ENCODE measurements at regions not wholly inside any gene's neighbourhood (a gene's known extent, or its start where the extent isn't known, plus 50 kb on each side); places are given as distances from the start of the nearest gene placed in this dataset.

- Mint-ChIP-seq H3K4me3 (no peak overlapping the region), H3K27me3 (ENCODE audit: low read depth) (no peaks in the 10 kb centered on the region), H3K27ac (no peak overlapping the region), H3K36me3 (no peaks in the 10 kb centered on the region), H3K4me1 (peaks cover 56% of the 10 kb centered on the region), H3K9me3 (no peaks in the 10 kb centered on the region)
- ATAC-seq (no peak), DNase-seq (ENCODE audit: low spot score) (no peak)
- ChIA-PET POLR2A (interaction anchor here (0.5 kb wide), 1 partner anchor 199 kb away, joined by 3 read pairs; no protein-coding TSS in a partner anchor), CTCF (interaction anchor here (1.4 kb wide), 1 partner anchor 49 kb away, joined by 3 read pairs; no protein-coding TSS in a partner anchor)
- TF ChIP-seq FOXJ3 (CRISPR knock-in tag; IDR thresholded peaks at IDR 0.05; ENCODE audit: borderline replicate concordance) (no peak), ZBTB21 (CRISPR knock-in tag; IDR thresholded peaks at IDR 0.05; ENCODE audit: borderline replicate concordance) (no peak), ZNF671 (CRISPR knock-in tag; IDR thresholded peaks at IDR 0.05) (no peak), ZSCAN18 (CRISPR knock-in tag; IDR thresholded peaks at IDR 0.05) (no peak), CBFB (CRISPR knock-in tag; IDR thresholded peaks at IDR 0.05; ENCODE audit: low read depth) (no peak), EMX1 (CRISPR knock-in tag; IDR thresholded peaks at IDR 0.05) (no peak), ZNF396 (CRISPR knock-in tag; IDR thresholded peaks at IDR 0.05; ENCODE audit: borderline replicate concordance) (no peak), ZNF317 (CRISPR knock-in tag; IDR thresholded peaks at IDR 0.05; ENCODE audit: borderline replicate concordance, low read depth) (no peak), MAX (CRISPR knock-in tag; IDR thresholded peaks at IDR 0.05) (no peak), JAZF1 (CRISPR knock-in tag; IDR thresholded peaks at IDR 0.05) (no peak)
- TF ChIP-seq, protein P1, sequence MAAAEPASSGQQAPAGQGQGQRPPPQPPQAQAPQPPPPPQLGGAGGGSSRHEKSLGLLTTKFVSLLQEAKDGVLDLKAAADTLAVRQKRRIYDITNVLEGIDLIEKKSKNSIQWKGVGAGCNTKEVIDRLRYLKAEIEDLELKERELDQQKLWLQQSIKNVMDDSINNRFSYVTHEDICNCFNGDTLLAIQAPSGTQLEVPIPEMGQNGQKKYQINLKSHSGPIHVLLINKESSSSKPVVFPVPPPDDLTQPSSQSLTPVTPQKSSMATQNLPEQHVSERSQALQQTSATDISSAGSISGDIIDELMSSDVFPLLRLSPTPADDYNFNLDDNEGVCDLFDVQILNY (CRISPR knock-in tag; IDR thresholded peaks at IDR 0.05): no peak
- TF ChIP-seq, protein P2, sequence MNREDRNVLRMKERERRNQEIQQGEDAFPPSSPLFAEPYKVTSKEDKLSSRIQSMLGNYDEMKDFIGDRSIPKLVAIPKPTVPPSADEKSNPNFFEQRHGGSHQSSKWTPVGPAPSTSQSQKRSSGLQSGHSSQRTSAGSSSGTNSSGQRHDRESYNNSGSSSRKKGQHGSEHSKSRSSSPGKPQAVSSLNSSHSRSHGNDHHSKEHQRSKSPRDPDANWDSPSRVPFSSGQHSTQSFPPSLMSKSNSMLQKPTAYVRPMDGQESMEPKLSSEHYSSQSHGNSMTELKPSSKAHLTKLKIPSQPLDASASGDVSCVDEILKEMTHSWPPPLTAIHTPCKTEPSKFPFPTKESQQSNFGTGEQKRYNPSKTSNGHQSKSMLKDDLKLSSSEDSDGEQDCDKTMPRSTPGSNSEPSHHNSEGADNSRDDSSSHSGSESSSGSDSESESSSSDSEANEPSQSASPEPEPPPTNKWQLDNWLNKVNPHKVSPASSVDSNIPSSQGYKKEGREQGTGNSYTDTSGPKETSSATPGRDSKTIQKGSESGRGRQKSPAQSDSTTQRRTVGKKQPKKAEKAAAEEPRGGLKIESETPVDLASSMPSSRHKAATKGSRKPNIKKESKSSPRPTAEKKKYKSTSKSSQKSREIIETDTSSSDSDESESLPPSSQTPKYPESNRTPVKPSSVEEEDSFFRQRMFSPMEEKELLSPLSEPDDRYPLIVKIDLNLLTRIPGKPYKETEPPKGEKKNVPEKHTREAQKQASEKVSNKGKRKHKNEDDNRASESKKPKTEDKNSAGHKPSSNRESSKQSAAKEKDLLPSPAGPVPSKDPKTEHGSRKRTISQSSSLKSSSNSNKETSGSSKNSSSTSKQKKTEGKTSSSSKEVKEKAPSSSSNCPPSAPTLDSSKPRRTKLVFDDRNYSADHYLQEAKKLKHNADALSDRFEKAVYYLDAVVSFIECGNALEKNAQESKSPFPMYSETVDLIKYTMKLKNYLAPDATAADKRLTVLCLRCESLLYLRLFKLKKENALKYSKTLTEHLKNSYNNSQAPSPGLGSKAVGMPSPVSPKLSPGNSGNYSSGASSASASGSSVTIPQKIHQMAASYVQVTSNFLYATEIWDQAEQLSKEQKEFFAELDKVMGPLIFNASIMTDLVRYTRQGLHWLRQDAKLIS (CRISPR knock-in tag; IDR thresholded peaks at IDR 0.05; ENCODE audit: borderline replicate concordance): no peak
- TF ChIP-seq, protein P3, sequence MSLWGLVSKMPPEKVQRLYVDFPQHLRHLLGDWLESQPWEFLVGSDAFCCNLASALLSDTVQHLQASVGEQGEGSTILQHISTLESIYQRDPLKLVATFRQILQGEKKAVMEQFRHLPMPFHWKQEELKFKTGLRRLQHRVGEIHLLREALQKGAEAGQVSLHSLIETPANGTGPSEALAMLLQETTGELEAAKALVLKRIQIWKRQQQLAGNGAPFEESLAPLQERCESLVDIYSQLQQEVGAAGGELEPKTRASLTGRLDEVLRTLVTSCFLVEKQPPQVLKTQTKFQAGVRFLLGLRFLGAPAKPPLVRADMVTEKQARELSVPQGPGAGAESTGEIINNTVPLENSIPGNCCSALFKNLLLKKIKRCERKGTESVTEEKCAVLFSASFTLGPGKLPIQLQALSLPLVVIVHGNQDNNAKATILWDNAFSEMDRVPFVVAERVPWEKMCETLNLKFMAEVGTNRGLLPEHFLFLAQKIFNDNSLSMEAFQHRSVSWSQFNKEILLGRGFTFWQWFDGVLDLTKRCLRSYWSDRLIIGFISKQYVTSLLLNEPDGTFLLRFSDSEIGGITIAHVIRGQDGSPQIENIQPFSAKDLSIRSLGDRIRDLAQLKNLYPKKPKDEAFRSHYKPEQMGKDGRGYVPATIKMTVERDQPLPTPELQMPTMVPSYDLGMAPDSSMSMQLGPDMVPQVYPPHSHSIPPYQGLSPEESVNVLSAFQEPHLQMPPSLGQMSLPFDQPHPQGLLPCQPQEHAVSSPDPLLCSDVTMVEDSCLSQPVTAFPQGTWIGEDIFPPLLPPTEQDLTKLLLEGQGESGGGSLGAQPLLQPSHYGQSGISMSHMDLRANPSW (CRISPR knock-in tag; conservative IDR thresholded peaks at IDR 0.05; ENCODE audit: low read depth): no peak
Measured at GRCh38 chr2:66324909-66325528, 109.9 kb upstream of the MEIS1 start.

- Mint-ChIP-seq H3K4me1 (peaks cover 50% of the 10 kb centered on the region), H3K4me3 (no peak overlapping the region), H3K27me3 (ENCODE audit: low read depth) (no peaks in the 10 kb centered on the region), H3K9me3 (no peaks in the 10 kb centered on the region), H3K36me3 (no peaks in the 10 kb centered on the region), H3K27ac (no peak overlapping the region)
- ChIA-PET CTCF (interaction anchor here (1.4 kb wide), 1 partner anchor 48 kb away, joined by 3 read pairs; no protein-coding TSS in a partner anchor), POLR2A (no interaction called here)
- TF ChIP-seq ZNF512 (CRISPR knock-in tag; IDR thresholded peaks at IDR 0.05; ENCODE audit: borderline replicate concordance): no peak
- DNase-seq (ENCODE audit: low spot score) (no peak), ATAC-seq (no peak)
Measured at GRCh38 chr2:66324356-66324755, 110.6 kb upstream of the MEIS1 start.

All from WTC11 (cell line).